ENCODE measurements at regions not wholly inside any gene's neighbourhood (a gene's known extent, or its start where the extent isn't known, plus 50 kb on each side); places are given as distances from the start of the nearest gene placed in this dataset.
"Not testable (repeated sequence)": the region's sequence is repeated elsewhere in the genome, so short reads cannot be mapped to it uniquely, and the experiment has no call there.

GRCh38 chr6:21872749-21873148, 279.2 kb downstream of the SOX4 start:
- H3K27ac ChIP-seq, result no peak overlapping the region
- TF ChIP-seq POLR2A (IDR thresholded peaks at IDR 0.05; ENCODE audit: low read length) (no peak), HOXB5 (CRISPR knock-in tag; IDR thresholded peaks at IDR 0.05) (no peak), SMC3 (IDR thresholded peaks at IDR 0.05) (no peak), EP300 (IDR thresholded peaks at IDR 0.05) (no peak), RFX5 (IDR thresholded peaks at IDR 0.05) (no peak), HES2 (IDR thresholded peaks at IDR 0.05) (no peak), EHF (CRISPR knock-in tag; IDR thresholded peaks at IDR 0.05) (no peak)
- 80% methylated on average over 2 of the region's 2 CpGs for WGBS (ENCODE audit: missing lambda C conversion rate)
- CTCF ChIA-PET, result no interaction called here
- no peak for FAIRE-seq
- H3K4me2 ChIP-seq, result no peak overlapping the region
- no peaks in the 10 kb centered on the region for H3K9me3 ChIP-seq
- POLR2A ChIA-PET, result no interaction called here
- no peak overlapping the region for H3K4me3 ChIP-seq
- no peak for ATAC-seq
- peaks cover 6% of the 10 kb centered on the region; the same call in 2 of the 3 replicates for H3K4me1 ChIP-seq
- DNase-seq (ENCODE audit: low read depth in 1 of 2, low spot score in 1 of 2), result no peak

DNA sequence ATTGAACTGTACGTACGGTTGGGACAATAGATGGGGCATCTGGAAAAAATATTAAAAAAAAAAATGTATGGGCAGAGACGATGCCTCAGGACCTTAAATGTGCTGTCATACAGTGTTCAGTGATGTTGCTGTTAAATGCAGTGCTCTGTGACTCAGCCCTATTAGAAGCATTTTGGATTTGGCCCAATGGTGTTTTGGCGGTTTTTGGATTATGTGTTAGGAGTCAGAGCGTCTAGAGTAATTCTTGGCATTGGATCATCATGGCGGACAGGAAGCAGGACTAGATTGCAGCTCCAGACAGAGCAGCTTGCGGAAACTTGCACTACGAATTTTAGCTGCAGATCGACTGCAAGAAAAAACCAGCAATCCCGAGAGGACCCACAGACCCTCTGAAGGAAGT, 280.0 kb downstream of the SOX4 start:
- no peak for FAIRE-seq
- ChIA-PET CTCF (no interaction called here), POLR2A (no interaction called here)
- H3K4me2 ChIP-seq, result no peak overlapping the region
- ATAC-seq, result no peak
- TF ChIP-seq ZSCAN20 (CRISPR knock-in tag; IDR thresholded peaks at IDR 0.05) (no peak), GATA3 (IDR thresholded peaks at IDR 0.05; ENCODE audit: borderline replicate concordance) (no peak), KDM5A (IDR thresholded peaks at IDR 0.05) (no peak), HOXB5 (CRISPR knock-in tag; IDR thresholded peaks at IDR 0.05) (no peak), CBX2 (IDR thresholded peaks at IDR 0.05; ENCODE audit: borderline replicate concordance, low read depth) (no peak), ZNF302 (CRISPR knock-in tag; IDR thresholded peaks at IDR 0.05) (no peak), FOSL2 (IDR thresholded peaks at IDR 0.05) (no peak), FOSL2 (CRISPR knock-in tag; IDR thresholded peaks at IDR 0.05) (no peak), HDAC2 (IDR thresholded peaks at IDR 0.05) (no peak), BHLHE40 (IDR thresholded peaks at IDR 0.05; ENCODE audit: low read depth, low read length) (no peak), FOXS1 (CRISPR knock-in tag; IDR thresholded peaks at IDR 0.05) (no peak), HOXB13 (CRISPR knock-in tag; IDR thresholded peaks at IDR 0.05; ENCODE audit: low read depth) (no peak), RFX5 (IDR thresholded peaks at IDR 0.05) (no peak), MAFK (IDR thresholded peaks at IDR 0.05; ENCODE audit: partially characterized antibody) (no peak)
- H3K4me3 ChIP-seq, result no peak overlapping the region
- 86% methylated on average over 9 of the region's 10 CpGs for WGBS (ENCODE audit: missing lambda C conversion rate)
- peak overlapping the region in 1 of 2 experiments; percentile 80; a peak in 1 of 6 replicates for H3K27ac ChIP-seq
- no peak for DNase-seq (ENCODE audit: low read depth in 1 of 2, low spot score in 1 of 2)
- peaks cover 6% of the 10 kb centered on the region; the same call in 2 of the 3 replicates for H3K4me1 ChIP-seq
- no peaks in the 10 kb centered on the region for H3K9me3 ChIP-seq

DNA sequence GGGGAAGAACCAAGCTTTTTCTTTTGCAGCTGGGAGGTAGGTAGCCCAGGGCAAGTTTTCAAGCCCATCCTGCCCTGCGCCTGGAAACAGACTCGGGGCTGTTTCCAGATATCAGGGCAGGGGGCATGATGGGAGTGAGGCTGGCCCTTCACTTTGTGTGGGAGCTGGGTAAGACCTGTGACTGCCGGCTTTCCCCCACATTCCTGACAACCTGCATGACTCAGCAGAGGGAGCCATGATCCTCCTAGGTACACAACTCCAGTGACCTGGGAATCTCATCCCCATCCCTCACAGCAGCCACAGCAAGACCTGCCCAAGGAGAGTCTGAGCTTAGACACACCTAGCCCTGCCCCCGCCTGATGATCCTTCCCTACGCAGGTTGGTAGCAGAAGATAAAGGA, 280.8 kb downstream of the SOX4 start:
- ATAC-seq, result no peak
- CTCF ChIA-PET, result no interaction called here
- H3K4me3 ChIP-seq, result no peak overlapping the region
- H3K27ac ChIP-seq, result peak overlapping the region; percentile 44 to 80; a peak in 5 of 6 replicates
- peak in 1 of 2 experiments; percentile 12 for DNase-seq (ENCODE audit: low read depth in 1 of 2, low spot score in 1 of 2)
- peaks cover 6% of the 10 kb centered on the region; the same call in 2 of the 3 replicates for H3K4me1 ChIP-seq
- no peaks in the 10 kb centered on the region for H3K9me3 ChIP-seq
- H3K4me2 ChIP-seq, result no peak overlapping the region; the same call in 2 of the 3 replicates
- no peak for FAIRE-seq
- POLR2A ChIA-PET, result no interaction called here
- TF ChIP-seq MAFK (IDR thresholded peaks at IDR 0.05; ENCODE audit: partially characterized antibody) (peak; percentile 1), MAZ (IDR thresholded peaks at IDR 0.05; ENCODE audit: borderline replicate concordance, low read depth, low read length) (no peak), RAD21 (conservative IDR thresholded peaks at IDR 0.05 in 1 of 2, IDR thresholded peaks at IDR 0.05 in 1 of 2) (no peak)
- TF ChIP-seq, protein P1, sequence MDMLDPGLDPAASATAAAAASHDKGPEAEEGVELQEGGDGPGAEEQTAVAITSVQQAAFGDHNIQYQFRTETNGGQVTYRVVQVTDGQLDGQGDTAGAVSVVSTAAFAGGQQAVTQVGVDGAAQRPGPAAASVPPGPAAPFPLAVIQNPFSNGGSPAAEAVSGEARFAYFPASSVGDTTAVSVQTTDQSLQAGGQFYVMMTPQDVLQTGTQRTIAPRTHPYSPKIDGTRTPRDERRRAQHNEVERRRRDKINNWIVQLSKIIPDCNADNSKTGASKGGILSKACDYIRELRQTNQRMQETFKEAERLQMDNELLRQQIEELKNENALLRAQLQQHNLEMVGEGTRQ (IDR thresholded peaks at IDR 0.05), result no peak
- 81% methylated on average over 5 of the region's 5 CpGs for WGBS (ENCODE audit: missing lambda C conversion rate)

DNA sequence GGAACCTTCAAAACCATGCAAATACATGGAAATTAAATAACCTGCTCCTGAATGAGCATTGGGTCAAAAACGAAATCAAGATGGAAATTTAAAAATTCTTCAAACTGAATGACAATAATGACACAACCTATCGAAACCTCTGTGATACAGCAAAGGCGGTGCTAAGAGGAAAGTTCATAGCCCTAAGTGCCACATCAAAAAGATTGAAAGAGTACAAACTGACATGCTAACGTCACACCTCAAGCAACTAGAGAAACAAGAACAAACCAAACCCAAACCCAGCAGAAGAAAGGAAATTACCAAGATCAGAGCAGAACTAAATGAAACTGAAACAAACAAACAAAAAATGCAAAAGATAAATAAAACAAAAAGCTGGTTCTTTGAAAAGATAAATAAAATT, 283.5 kb downstream of the SOX4 start:
- H3K4me3 ChIP-seq; POLR2A ChIA-PET; CTCF ChIA-PET; H3K4me2 ChIP-seq; DNase-seq (ENCODE audit: low read depth in 1 of 2, low spot score in 1 of 2); H3K4me1 ChIP-seq; H3K27ac ChIP-seq; FAIRE-seq; ATAC-seq; H3K9me3 ChIP-seq: not testable (repeated sequence)
- WGBS (ENCODE audit: missing lambda C conversion rate), result 76% methylated on average over 4 of the region's 4 CpGs

- Histone ChIP-seq H3K9me3 (peaks cover 23% of the 10 kb centered on the region), H3K4me1 (peaks cover 11% of the 10 kb centered on the region)
- H3K4me3 ChIP-seq; DNase-seq (ENCODE audit: low read depth in 1 of 2, low spot score in 1 of 2); FAIRE-seq; H3K27ac ChIP-seq; CTCF ChIA-PET; ATAC-seq; H3K4me2 ChIP-seq; POLR2A ChIA-PET: not testable (repeated sequence)
- 66% methylated on average over 2 of the region's 2 CpGs for WGBS (ENCODE audit: missing lambda C conversion rate)
These were observed 286.7 kb downstream of the SOX4 start for GRCh38 chr6:21880249-21880648.

All from A549 (cell line).